Breast epithelium (tissue), 3 donors: ENCODE measurements at regions not wholly inside any gene's neighbourhood (a gene's known extent, or its start where the extent isn't known, plus 50 kb on each side); places are given as distances from the start of the nearest gene placed in this dataset.
"Not testable (repeated sequence)": the region's sequence is repeated elsewhere in the genome, so short reads cannot be mapped to it uniquely, and the experiment has no call there.

Source experiments
- POLR2A ChIP-seq: fragments of 450-650 bp; IDR thresholded peaks from one replicate; pipeline ENCODE4 v1.6.1; 2016; ENCODE audit warnings: antibody characterized with exemption, mild to moderate bottlenecking, moderate library complexity
- TF ChIP-seq, protein P1 (sequence below), 3 donors: fragments of 450-650 bp; IDR thresholded peaks; one replicate each; pipeline ENCODE4 v1.5.1; 2016 to 2017; ENCODE audit warnings: antibody characterized with exemption in 3 of 3, mild to moderate bottlenecking in 3 of 3, moderate library complexity in 3 of 3

DNA sequence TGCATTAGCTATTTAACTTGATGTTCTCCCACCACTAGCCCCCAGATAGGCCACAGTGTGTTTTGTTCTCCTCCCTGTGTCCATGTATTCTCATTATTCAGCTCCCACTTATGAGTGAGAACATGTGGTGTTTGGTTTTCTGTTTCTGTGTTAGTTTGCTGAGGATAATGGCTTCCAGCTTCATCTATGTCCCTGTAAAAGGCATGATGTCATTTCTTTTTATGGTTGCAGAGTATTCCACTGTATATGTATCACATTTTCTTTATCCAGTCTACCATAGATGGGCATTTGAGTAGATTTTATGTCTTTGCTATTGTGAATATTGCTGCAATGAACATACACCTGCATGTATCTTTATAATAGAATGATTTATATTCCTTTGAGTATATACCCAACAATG is 487.7 kb downstream of the CBLN4 start:
- not testable (repeated sequence) for TF ChIP-seq POLR2A
- TF ChIP-seq, protein P1, sequence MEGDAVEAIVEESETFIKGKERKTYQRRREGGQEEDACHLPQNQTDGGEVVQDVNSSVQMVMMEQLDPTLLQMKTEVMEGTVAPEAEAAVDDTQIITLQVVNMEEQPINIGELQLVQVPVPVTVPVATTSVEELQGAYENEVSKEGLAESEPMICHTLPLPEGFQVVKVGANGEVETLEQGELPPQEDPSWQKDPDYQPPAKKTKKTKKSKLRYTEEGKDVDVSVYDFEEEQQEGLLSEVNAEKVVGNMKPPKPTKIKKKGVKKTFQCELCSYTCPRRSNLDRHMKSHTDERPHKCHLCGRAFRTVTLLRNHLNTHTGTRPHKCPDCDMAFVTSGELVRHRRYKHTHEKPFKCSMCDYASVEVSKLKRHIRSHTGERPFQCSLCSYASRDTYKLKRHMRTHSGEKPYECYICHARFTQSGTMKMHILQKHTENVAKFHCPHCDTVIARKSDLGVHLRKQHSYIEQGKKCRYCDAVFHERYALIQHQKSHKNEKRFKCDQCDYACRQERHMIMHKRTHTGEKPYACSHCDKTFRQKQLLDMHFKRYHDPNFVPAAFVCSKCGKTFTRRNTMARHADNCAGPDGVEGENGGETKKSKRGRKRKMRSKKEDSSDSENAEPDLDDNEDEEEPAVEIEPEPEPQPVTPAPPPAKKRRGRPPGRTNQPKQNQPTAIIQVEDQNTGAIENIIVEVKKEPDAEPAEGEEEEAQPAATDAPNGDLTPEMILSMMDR (IDR thresholded peaks at IDR 0.05), result not testable (repeated sequence)
